HCT116 (cell line): ENCODE measurements at regions not wholly inside any gene's neighbourhood (a gene's known extent, or its start where the extent isn't known, plus 50 kb on each side); places are given as distances from the start of the nearest gene placed in this dataset.

ENCODE experiments used
- ATAC-seq: fragments of 200-7000 bp; cut with Tn5 transposase; 2 replicates; pipeline ENCODE4 v1.9.1; 2020; ENCODE audit warnings: mild to moderate bottlenecking, moderate library complexity
- BruUV-seq: library from RNA; stranded (reverse); fragments of 400-500 nt; replicated peaks from 2 replicates; lab custom pipeline; 2021; lab: Mats Ljungman, UMichigan
- CTCF ChIA-PET: fragments of 300-600 bp; sonication (Branson Sonifier 250); formaldehyde crosslinking; loops from one replicate; lab custom pipeline; 2021; ENCODE audit warnings: antibody characterized with exemption; lab: Charles Lee
- POLR2A ChIA-PET: fragments of 300-600, 350-600 bp; sonication (Branson Sonifier 250); formaldehyde crosslinking; loops from one replicate; lab custom pipeline; 2021; ENCODE audit warnings: antibody characterized with exemption; lab: Charles Lee
- RAD21 ChIA-PET, 2 experiments: fragments of 300-600 bp; sonication (Branson Sonifier 250); formaldehyde crosslinking; loops; one replicate each; lab custom pipeline; 2023; ENCODE audit warnings: low total read pairs in 2 of 2; ENCODE audit not compliant: uncharacterized antibody in 2 of 2, unreplicated experiment in 2 of 2, low non-redundant PET in 1 of 2; lab: Charles Lee
- DNase-seq: peaks from one replicate; pipeline ENCODE4 v3.0.0-alpha.2; 2010; ENCODE audit warnings: low read depth, low spot score
- H2AFZ ChIP-seq: fragments of 200-600 bp; shearing (Covaris generic), sonication (generic); 2 replicates; pipeline ENCODE4 v1.6.1; 2017; ENCODE audit warnings: low read depth, mixed run types, mixed read lengths, antibody characterized with exemption, low read length; ENCODE audit not compliant: poor library complexity, severe bottlenecking
- H3K27ac ChIP-seq: 2 replicates; pipeline ENCODE4 v1.5.1; 2012; ENCODE audit warnings: low read depth, low read length
- H3K27me3 ChIP-seq: fragments of 200-600 bp; sonication (generic); 2 replicates; pipeline ENCODE4 v1.6.1; 2016; ENCODE audit warnings: mixed run types, low read length, mixed read lengths; ENCODE audit not compliant: insufficient read depth
- H3K36me3 ChIP-seq, 2 experiments: fragments of 200-500 bp in 1 of 2; fragments of 200-600 bp in 1 of 2; sonication (Bioruptor generic) in 1 of 2; sonication (generic) in 1 of 2; 2 replicates each; pipeline versions ENCODE4 v1.5.1 to v1.6.1; 2014 to 2016; ENCODE audit warnings: low read length in 2 of 2, inconsistent platforms in 1 of 2, mixed read lengths in 1 of 2, mixed run types in 1 of 2; ENCODE audit not compliant: insufficient read depth in 2 of 2, control insufficient read depth in 1 of 2
- H3K4me1 ChIP-seq, 2 experiments: fragments of 200-600 bp in 1 of 2; sonication (generic) in 1 of 2; 2 replicates each; pipeline versions ENCODE4 v1.5.1 to v1.6.1; 2012 to 2017; ENCODE audit warnings: low read length in 2 of 2, inconsistent platforms in 1 of 2, mild to moderate bottlenecking in 1 of 2, mixed read lengths in 1 of 2, mixed run types in 1 of 2, moderate library complexity in 1 of 2; ENCODE audit not compliant: insufficient read depth in 2 of 2, control insufficient read depth in 1 of 2
- H3K4me2 ChIP-seq: fragments of 200-600 bp; sonication (generic); 2 replicates; pipeline ENCODE4 v1.6.1; 2017; ENCODE audit warnings: mixed run types, low read length, mixed read lengths
- H3K4me3 ChIP-seq, 2 experiments: fragments of 200-600 bp in 1 of 2; sonication (generic) in 1 of 2; replicated peaks in 1 of 2; 2 replicates each; pipeline ENCODE4 v1.5.1; 2011 to 2016; ENCODE audit warnings: low read length in 2 of 2, control low read depth in 1 of 2, low read depth in 1 of 2, mild to moderate bottlenecking in 1 of 2, mixed read lengths in 1 of 2, mixed run types in 1 of 2
- H3K79me2 ChIP-seq: fragments of 200-600 bp; sonication (generic); 2 replicates; pipeline ENCODE4 v1.6.1; 2017; ENCODE audit warnings: mild to moderate bottlenecking, mixed run types, low read length, moderate library complexity, mixed read lengths; ENCODE audit not compliant: insufficient read depth
- H3K9ac ChIP-seq: fragments of 200-600 bp; sonication (generic); 2 replicates; pipeline ENCODE4 v1.6.1; 2016; ENCODE audit warnings: low read length, mixed read lengths
- H3K9me2 ChIP-seq: fragments of 200-600 bp; sonication (generic), shearing (Covaris generic); 2 replicates; pipeline ENCODE4 v1.6.1; 2017; ENCODE audit warnings: mixed run types, mild to moderate bottlenecking, moderate library complexity; ENCODE audit not compliant: insufficient read depth
- H3K9me3 ChIP-seq, 2 experiments: fragments of 200-500 bp in 1 of 2; fragments of 200-600 bp in 1 of 2; sonication (Bioruptor generic) in 1 of 2; sonication (generic) in 1 of 2; 2 replicates each; pipeline ENCODE4 v1.6.1; 2014 to 2017; ENCODE audit warnings: low read length in 2 of 2, mixed read lengths in 2 of 2, inconsistent platforms in 1 of 2, low read depth in 1 of 2, mild to moderate bottlenecking in 1 of 2, mixed run types in 1 of 2, moderate library complexity in 1 of 2; ENCODE audit not compliant: control insufficient read depth in 1 of 2, insufficient read depth in 1 of 2
- H4K20me1 ChIP-seq: fragments of 200-600 bp; sonication (generic), shearing (Covaris generic); 2 replicates; pipeline ENCODE4 v1.6.1; 2017; ENCODE audit warnings: mixed run types, mild to moderate bottlenecking, moderate library complexity; ENCODE audit not compliant: insufficient read depth
- ATF3 ChIP-seq: IDR thresholded peaks from 2 replicates; pipeline ENCODE4 v1.6.1; 2012
- CBX3 ChIP-seq: IDR thresholded peaks from 2 replicates; pipeline ENCODE4 v1.6.1; 2012; ENCODE audit warnings: low read depth
- CEBPB ChIP-seq: IDR thresholded peaks from 2 replicates; pipeline ENCODE4 v1.6.1; 2012; ENCODE audit warnings: low read depth
- EGR1 ChIP-seq: IDR thresholded peaks from 2 replicates; pipeline ENCODE4 v1.6.1; 2012; ENCODE audit warnings: low read depth
- ELF1 ChIP-seq: IDR thresholded peaks from 2 replicates; pipeline ENCODE4 v1.6.1; 2012; ENCODE audit warnings: low read depth, borderline replicate concordance
- EZH2 ChIP-seq: fragments of 200-600 bp; sonication (generic); IDR thresholded peaks from 2 replicates; pipeline ENCODE4 v1.6.1; 2017; ENCODE audit warnings: antibody characterized with exemption, mixed run types
- FOSL1 ChIP-seq: IDR thresholded peaks from 2 replicates; pipeline ENCODE4 v1.6.1; 2012; ENCODE audit warnings: low read depth
- JUND ChIP-seq: IDR thresholded peaks from 2 replicates; pipeline ENCODE4 v1.6.1; 2012
- POLR2A ChIP-seq: IDR thresholded peaks from 2 replicates; pipeline ENCODE4 v1.7.0; 2011; ENCODE audit warnings: borderline replicate concordance; ENCODE audit not compliant: insufficient read depth, insufficient read length; ENCODE audit errors: extremely low read depth
- POLR2AphosphoS5 ChIP-seq: IDR thresholded peaks from 2 replicates; pipeline ENCODE4 v1.6.1; 2011; ENCODE audit warnings: mild to moderate bottlenecking, low read depth, low read length, moderate library complexity
- REST ChIP-seq: IDR thresholded peaks from 2 replicates; pipeline ENCODE4 v1.6.1; 2012; ENCODE audit warnings: low read depth
- SIN3A ChIP-seq: IDR thresholded peaks from 2 replicates; pipeline ENCODE4 v1.6.1; 2012; ENCODE audit warnings: low read depth
- SP1 ChIP-seq: IDR thresholded peaks from 2 replicates; pipeline ENCODE4 v1.6.1; 2012; ENCODE audit warnings: low read depth
- SRF ChIP-seq: IDR thresholded peaks from 2 replicates; pipeline ENCODE4 v1.6.1; 2012; ENCODE audit warnings: low read depth
- TCF7L2 ChIP-seq: IDR thresholded peaks from 2 replicates; pipeline ENCODE4 v1.7.0; 2011; ENCODE audit warnings: borderline replicate concordance, inconsistent platforms; ENCODE audit not compliant: insufficient read depth, insufficient read length; ENCODE audit errors: extremely low read depth
- YY1 ChIP-seq: IDR thresholded peaks from 2 replicates; pipeline ENCODE4 v1.6.1; 2011; ENCODE audit warnings: low read length, low read depth, moderate library complexity, mild to moderate bottlenecking; ENCODE audit not compliant: insufficient replicate concordance; ENCODE audit errors: extremely low read depth
- ZBTB33 ChIP-seq: IDR thresholded peaks from 2 replicates; pipeline ENCODE4 v1.6.1; 2011; ENCODE audit warnings: mild to moderate bottlenecking, low read length, moderate library complexity; ENCODE audit not compliant: insufficient replicate concordance; ENCODE audit errors: extremely low read depth
- ZFX ChIP-seq: fragments of 450-650 bp; IDR thresholded peaks from 2 replicates; pipeline ENCODE4 v1.6.1; 2017
- ZNF274 ChIP-seq: fragments of 200-500 bp; sonication (Bioruptor generic); IDR thresholded peaks from 2 replicates; pipeline ENCODE4 v1.6.1; 2014; ENCODE audit warnings: mild to moderate bottlenecking, low read depth, low read length, inconsistent platforms
- intact Hi-C: fragments of 100-400 bp; cut with micrococcal nuclease; formaldehyde crosslinking; loops from 2 replicates; pipeline ENCODE4 v1.10.0; 2022

- TF ChIP-seq REST (no peak), ZBTB33 (no peak), JUND (no peak), SRF (no peak), ZNF274 (no peak), EGR1 (no peak), ZFX (no peak), ELF1 (no peak), POLR2A (no peak), POLR2AphosphoS5 (no peak), SIN3A (no peak), FOSL1 (no peak), ATF3 (no peak), CBX3 (no peak), EZH2 (no peak), CEBPB (no peak), TCF7L2 (no peak), SP1 (no peak), YY1 (no peak)
- no peak overlapping the region for H3K9ac ChIP-seq
- RAD21 ChIA-PET = no interaction called here
- H3K4me2 ChIP-seq = no peak overlapping the region
- peak; percentile 62 for ATAC-seq
- no peaks in the 10 kb centered on the region for H3K27me3 ChIP-seq
- no TSS peak for BruUV-seq
- H3K4me1 ChIP-seq = peaks cover 0 to 4% of the 10 kb centered on the region in 2 experiments; a peak in 1 of 4 replicates
- H3K27ac ChIP-seq = no peak overlapping the region
- no peak overlapping the region for H3K4me3 ChIP-seq
- H3K9me3 ChIP-seq = no peaks in the 10 kb centered on the region
- peak; percentile 4 for DNase-seq
- H3K9me2 ChIP-seq = no peaks in the 10 kb centered on the region
- intact Hi-C loops = no loop called here
- H3K36me3 ChIP-seq = no peaks in the 10 kb centered on the region
- no peaks in the 10 kb centered on the region for H4K20me1 ChIP-seq
- CTCF ChIA-PET = no interaction called here
- POLR2A ChIA-PET = no interaction called here
- H2AFZ ChIP-seq = no peak overlapping the region
- H3K79me2 ChIP-seq = no peaks in the 10 kb centered on the region
These were observed 184.1 kb downstream of the MBOAT1 start for GRCh38 chr6:20028143-20028542.
